ENCODE measurements at regions not wholly inside any gene's neighbourhood (a gene's known extent, or its start where the extent isn't known, plus 50 kb on each side); places are given as distances from the start of the nearest gene placed in this dataset.

GRCh38 chr21:27450216-27450615, 483.3 kb upstream of the ADAMTS5 start:
- no peak for FAIRE-seq
- peaks cover 9% of the 10 kb centered on the region for H3K4me1 ChIP-seq (ENCODE audit: control insufficient read depth, extremely low read depth, insufficient read depth, low read length)
- no peaks in the 10 kb centered on the region for H3K79me2 ChIP-seq (ENCODE audit: control insufficient read depth, insufficient read depth, low read length)
- no peak overlapping the region for H3K4me3 ChIP-seq (ENCODE audit: control insufficient read depth in 2 of 3, extremely low read depth in 1 of 3, insufficient read depth in 2 of 3, low read depth in 1 of 3, low read length in 3 of 3)
- dilution Hi-C loops (cut with MboI; ENCODE audit: extremely low pct_ligation_motif_present, low sequenced_read_pairs) = no loop called here
- TF ChIP-seq CTCF (optimal IDR thresholded peaks at IDR 0.05 in 1 of 3, IDR thresholded peaks at IDR 0.05 in 1 of 3, conservative IDR thresholded peaks at IDR 0.05 in 1 of 3; ENCODE audit: extremely low read depth in 1 of 3, insufficient read depth in 2 of 3, low read length in 3 of 3) (no peak), EZH2 (IDR thresholded peaks at IDR 0.05; ENCODE audit: low read length) (no peak)
- no peak overlapping the region for H3K9ac ChIP-seq (ENCODE audit: control insufficient read depth, extremely low read depth, insufficient read depth, low read length)
- H3K27me3 ChIP-seq (ENCODE audit: control insufficient read depth, extremely low read depth, insufficient read depth, low read length) = no peaks in the 10 kb centered on the region
- no peaks in the 10 kb centered on the region for H3K36me3 ChIP-seq (ENCODE audit: control insufficient read depth in 2 of 2, extremely low read depth in 1 of 2, insufficient read depth in 2 of 2, low read length in 2 of 2)
- H4K20me1 ChIP-seq (ENCODE audit: control insufficient read depth, extremely low read depth, insufficient read depth, low read length) = no peaks in the 10 kb centered on the region
- H3K9me1 ChIP-seq (ENCODE audit: control insufficient read depth, extremely low read depth, insufficient read depth, low read length) = no peaks in the 10 kb centered on the region
- no peaks in the 10 kb centered on the region for H3K9me3 ChIP-seq (ENCODE audit: control insufficient read depth, low read depth, low read length)
- H2AFZ ChIP-seq (ENCODE audit: control insufficient read depth, low read length) = no peak overlapping the region
- H3K4me2 ChIP-seq (ENCODE audit: control insufficient read depth, extremely low read depth, insufficient read depth, low read depth, low read length) = no peak overlapping the region
- no peak overlapping the region for H3K27ac ChIP-seq (ENCODE audit: control insufficient read depth, insufficient read depth, low read length)
- no peak for DNase-seq (ENCODE audit: low read depth, low spot score)

- dilution Hi-C loops (cut with MboI; ENCODE audit: extremely low pct_ligation_motif_present, low sequenced_read_pairs) = no loop called here
- no peak overlapping the region for H3K4me3 ChIP-seq (ENCODE audit: control insufficient read depth in 2 of 3, extremely low read depth in 1 of 3, insufficient read depth in 2 of 3, low read depth in 1 of 3, low read length in 3 of 3)
- no peak overlapping the region for H3K9ac ChIP-seq (ENCODE audit: control insufficient read depth, extremely low read depth, insufficient read depth, low read length)
- no peak overlapping the region for H2AFZ ChIP-seq (ENCODE audit: control insufficient read depth, low read length)
- H3K79me2 ChIP-seq (ENCODE audit: control insufficient read depth, insufficient read depth, low read length) = no peaks in the 10 kb centered on the region
- no peaks in the 10 kb centered on the region for H3K36me3 ChIP-seq (ENCODE audit: control insufficient read depth in 2 of 2, extremely low read depth in 1 of 2, insufficient read depth in 2 of 2, low read length in 2 of 2)
- H4K20me1 ChIP-seq (ENCODE audit: control insufficient read depth, extremely low read depth, insufficient read depth, low read length) = no peaks in the 10 kb centered on the region
- H3K4me2 ChIP-seq (ENCODE audit: control insufficient read depth, extremely low read depth, insufficient read depth, low read depth, low read length) = no peak overlapping the region
- no peak overlapping the region for H3K27ac ChIP-seq (ENCODE audit: control insufficient read depth, insufficient read depth, low read length)
- H3K9me1 ChIP-seq (ENCODE audit: control insufficient read depth, extremely low read depth, insufficient read depth, low read length) = no peaks in the 10 kb centered on the region
- no peaks in the 10 kb centered on the region for H3K27me3 ChIP-seq (ENCODE audit: control insufficient read depth, extremely low read depth, insufficient read depth, low read length)
- TF ChIP-seq CTCF (optimal IDR thresholded peaks at IDR 0.05 in 1 of 3, IDR thresholded peaks at IDR 0.05 in 1 of 3, conservative IDR thresholded peaks at IDR 0.05 in 1 of 3; ENCODE audit: extremely low read depth in 1 of 3, insufficient read depth in 2 of 3, low read length in 3 of 3) = no peak
- TF ChIP-seq EZH2 (IDR thresholded peaks at IDR 0.05; ENCODE audit: low read length) = no peak
- peaks cover 2% of the 10 kb centered on the region for H3K4me1 ChIP-seq (ENCODE audit: control insufficient read depth, extremely low read depth, insufficient read depth, low read length)
- DNase-seq (ENCODE audit: low read depth, low spot score) (no peak), FAIRE-seq (no peak)
- no peaks in the 10 kb centered on the region for H3K9me3 ChIP-seq (ENCODE audit: control insufficient read depth, low read depth, low read length)
These were observed 482.1 kb upstream of the ADAMTS5 start for GRCh38 chr21:27448960-27449359.
